ENCODE measurements at regions not wholly inside any gene's neighbourhood (a gene's known extent, or its start where the extent isn't known, plus 50 kb on each side); places are given as distances from the start of the nearest gene placed in this dataset.

GRCh38 chr13:105165449-105166125 lies 1369.9 kb downstream of the EFNB2 start:
- Histone ChIP-seq H3K36me3 (replicated peaks; ENCODE audit: low read depth, low read length) (no peaks in the 10 kb centered on the region), H3K9ac (ENCODE audit: low read length) (no peak overlapping the region), H3K27me3 (ENCODE audit: low read depth, low read length) (no peaks in the 10 kb centered on the region), H3K27ac (ENCODE audit: low read length) (no peak overlapping the region), H3K4me3 (ENCODE audit: low read length) (no peak overlapping the region), H3K79me2 (ENCODE audit: low read length) (no peaks in the 10 kb centered on the region), H4K20me1 (ENCODE audit: insufficient read depth, low read length) (no peaks in the 10 kb centered on the region), H3K4me1 (ENCODE audit: low read length) (peaks cover 5% of the 10 kb centered on the region), H2AFZ (ENCODE audit: low read depth, low read length) (no peak overlapping the region), H3K4me2 (ENCODE audit: low read length) (no peak overlapping the region), H3K9me3 (ENCODE audit: insufficient read depth, low read length) (no peaks in the 10 kb centered on the region)
- TF ChIP-seq EZH2phosphoT487 (IDR thresholded peaks at IDR 0.05; ENCODE audit: low read depth), result no peak
- TF ChIP-seq, protein P1, sequence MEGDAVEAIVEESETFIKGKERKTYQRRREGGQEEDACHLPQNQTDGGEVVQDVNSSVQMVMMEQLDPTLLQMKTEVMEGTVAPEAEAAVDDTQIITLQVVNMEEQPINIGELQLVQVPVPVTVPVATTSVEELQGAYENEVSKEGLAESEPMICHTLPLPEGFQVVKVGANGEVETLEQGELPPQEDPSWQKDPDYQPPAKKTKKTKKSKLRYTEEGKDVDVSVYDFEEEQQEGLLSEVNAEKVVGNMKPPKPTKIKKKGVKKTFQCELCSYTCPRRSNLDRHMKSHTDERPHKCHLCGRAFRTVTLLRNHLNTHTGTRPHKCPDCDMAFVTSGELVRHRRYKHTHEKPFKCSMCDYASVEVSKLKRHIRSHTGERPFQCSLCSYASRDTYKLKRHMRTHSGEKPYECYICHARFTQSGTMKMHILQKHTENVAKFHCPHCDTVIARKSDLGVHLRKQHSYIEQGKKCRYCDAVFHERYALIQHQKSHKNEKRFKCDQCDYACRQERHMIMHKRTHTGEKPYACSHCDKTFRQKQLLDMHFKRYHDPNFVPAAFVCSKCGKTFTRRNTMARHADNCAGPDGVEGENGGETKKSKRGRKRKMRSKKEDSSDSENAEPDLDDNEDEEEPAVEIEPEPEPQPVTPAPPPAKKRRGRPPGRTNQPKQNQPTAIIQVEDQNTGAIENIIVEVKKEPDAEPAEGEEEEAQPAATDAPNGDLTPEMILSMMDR (IDR thresholded peaks at IDR 0.05; ENCODE audit: low read depth, low read length), result no peak

DNA sequence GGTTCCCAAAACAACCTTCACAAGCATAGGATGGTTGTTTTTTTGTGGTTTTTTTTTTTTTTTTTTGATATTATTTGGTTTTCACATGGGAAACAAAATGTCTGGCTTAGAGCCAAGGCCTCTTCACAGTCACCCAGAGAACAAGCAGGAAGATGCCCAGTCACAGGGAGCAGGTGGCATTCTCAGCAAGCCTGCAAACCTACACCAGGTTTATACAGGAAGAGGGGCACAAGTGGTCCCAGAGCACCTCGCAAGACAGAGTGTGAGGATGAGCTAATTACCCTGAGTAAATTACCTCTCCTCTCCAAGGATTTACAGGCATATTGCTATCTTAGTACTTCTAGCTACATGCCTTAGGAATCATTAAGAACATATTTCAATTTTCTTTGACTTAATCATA lies 1375.6 kb downstream of the EFNB2 start:
- TF ChIP-seq, protein P1 (IDR thresholded peaks at IDR 0.05; ENCODE audit: low read depth, low read length), result no peak
- no peak for TF ChIP-seq EZH2phosphoT487 (IDR thresholded peaks at IDR 0.05; ENCODE audit: low read depth)
- no peaks in the 10 kb centered on the region for H4K20me1 ChIP-seq (ENCODE audit: insufficient read depth, low read length)
- H3K4me1 ChIP-seq (ENCODE audit: low read length), result no peaks in the 10 kb centered on the region; the same call in 1 of the 2 replicates
- no peak overlapping the region for H2AFZ ChIP-seq (ENCODE audit: low read depth, low read length)
- H3K4me3 ChIP-seq (ENCODE audit: low read length), result no peak overlapping the region
- H3K36me3 ChIP-seq (replicated peaks; ENCODE audit: low read depth, low read length), result no peaks in the 10 kb centered on the region
- H3K27me3 ChIP-seq (ENCODE audit: low read depth, low read length), result no peaks in the 10 kb centered on the region
- H3K4me2 ChIP-seq (ENCODE audit: low read length), result no peak overlapping the region
- H3K27ac ChIP-seq (ENCODE audit: low read length), result no peak overlapping the region
- no peaks in the 10 kb centered on the region for H3K79me2 ChIP-seq (ENCODE audit: low read length)
- H3K9ac ChIP-seq (ENCODE audit: low read length), result no peak overlapping the region
- H3K9me3 ChIP-seq (ENCODE audit: insufficient read depth, low read length), result no peaks in the 10 kb centered on the region

DNA sequence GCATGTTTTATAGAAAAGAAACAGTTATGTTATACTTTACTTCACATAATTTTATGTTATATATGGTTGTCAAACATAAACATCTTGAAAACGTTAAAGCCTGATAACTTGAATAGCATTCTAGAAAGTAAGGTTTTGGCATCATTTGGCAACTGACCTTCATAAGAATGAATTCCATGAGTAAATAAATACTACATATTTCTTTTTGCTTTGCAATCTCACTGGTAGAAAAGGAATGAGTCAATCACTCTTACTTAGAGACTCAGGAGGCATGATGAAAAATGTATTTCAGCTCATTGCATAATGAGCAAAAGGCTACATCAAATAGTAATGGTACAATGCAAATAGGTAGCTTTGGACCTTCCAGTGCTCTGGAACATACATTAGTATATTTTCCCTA lies 1381.9 kb downstream of the EFNB2 start:
- Histone ChIP-seq H3K4me2 (ENCODE audit: low read length) (no peak overlapping the region), H3K9ac (ENCODE audit: low read length) (no peak overlapping the region)

GRCh38 chr13:105151639-105152038 lies 1383.8 kb downstream of the EFNB2 start:
- no peaks in the 10 kb centered on the region for H3K79me2 ChIP-seq (ENCODE audit: low read length)
- no peak overlapping the region for H2AFZ ChIP-seq (ENCODE audit: low read depth, low read length)
- no peaks in the 10 kb centered on the region for H3K4me1 ChIP-seq (ENCODE audit: low read length)
- no peak for TF ChIP-seq EZH2phosphoT487 (IDR thresholded peaks at IDR 0.05; ENCODE audit: low read depth)
- TF ChIP-seq, protein P1 (IDR thresholded peaks at IDR 0.05; ENCODE audit: low read depth, low read length), result no peak
- H3K9ac ChIP-seq (ENCODE audit: low read length), result no peak overlapping the region
- H3K36me3 ChIP-seq (replicated peaks; ENCODE audit: low read depth, low read length), result no peaks in the 10 kb centered on the region
- no peak overlapping the region for H3K4me3 ChIP-seq (ENCODE audit: low read length)
- no peaks in the 10 kb centered on the region for H3K9me3 ChIP-seq (ENCODE audit: insufficient read depth, low read length)
- H3K4me2 ChIP-seq (ENCODE audit: low read length), result no peak overlapping the region
- H3K27ac ChIP-seq (ENCODE audit: low read length), result no peak overlapping the region
- H3K27me3 ChIP-seq (ENCODE audit: low read depth, low read length), result no peaks in the 10 kb centered on the region
- H4K20me1 ChIP-seq (ENCODE audit: insufficient read depth, low read length), result no peaks in the 10 kb centered on the region

More for the DNA sequence above, 1381.9 kb downstream of the EFNB2 start:
- H4K20me1 ChIP-seq (ENCODE audit: insufficient read depth, low read length), result no peaks in the 10 kb centered on the region
- no peaks in the 10 kb centered on the region for H3K79me2 ChIP-seq (ENCODE audit: low read length)
- TF ChIP-seq, protein P1 (IDR thresholded peaks at IDR 0.05; ENCODE audit: low read depth, low read length), result no peak
- H3K4me3 ChIP-seq (ENCODE audit: low read length), result no peak overlapping the region
- H3K4me1 ChIP-seq (ENCODE audit: low read length), result no peaks in the 10 kb centered on the region
- no peak overlapping the region for H2AFZ ChIP-seq (ENCODE audit: low read depth, low read length)
- no peaks in the 10 kb centered on the region for H3K9me3 ChIP-seq (ENCODE audit: insufficient read depth, low read length)
- no peaks in the 10 kb centered on the region for H3K36me3 ChIP-seq (replicated peaks; ENCODE audit: low read depth, low read length)
- no peaks in the 10 kb centered on the region for H3K27me3 ChIP-seq (ENCODE audit: low read depth, low read length)
- H3K27ac ChIP-seq (ENCODE audit: low read length), result no peak overlapping the region

Data from OCI-LY3 (cell line).